GM10266 (cell line): ENCODE measurements at regions not wholly inside any gene's neighbourhood (a gene's known extent, or its start where the extent isn't known, plus 50 kb on each side); places are given as distances from the start of the nearest gene placed in this dataset.
A peak's percentile ranks its signal among the peaks of the same experiment; 100 is the strongest.

Experiments
- DNase-seq: peaks from one replicate; pipeline ENCODE4 v3.0.0; 2012; ENCODE audit errors: extremely low spot score
- TF ChIP-seq, protein P1 (sequence below): IDR thresholded peaks from 2 replicates; pipeline ENCODE4 v1.5.1; 2012; ENCODE audit warnings: mild to moderate bottlenecking, low read depth; ENCODE audit not compliant: control insufficient read depth, insufficient read depth; ENCODE audit errors: missing control alignments

- TF ChIP-seq, protein P1, sequence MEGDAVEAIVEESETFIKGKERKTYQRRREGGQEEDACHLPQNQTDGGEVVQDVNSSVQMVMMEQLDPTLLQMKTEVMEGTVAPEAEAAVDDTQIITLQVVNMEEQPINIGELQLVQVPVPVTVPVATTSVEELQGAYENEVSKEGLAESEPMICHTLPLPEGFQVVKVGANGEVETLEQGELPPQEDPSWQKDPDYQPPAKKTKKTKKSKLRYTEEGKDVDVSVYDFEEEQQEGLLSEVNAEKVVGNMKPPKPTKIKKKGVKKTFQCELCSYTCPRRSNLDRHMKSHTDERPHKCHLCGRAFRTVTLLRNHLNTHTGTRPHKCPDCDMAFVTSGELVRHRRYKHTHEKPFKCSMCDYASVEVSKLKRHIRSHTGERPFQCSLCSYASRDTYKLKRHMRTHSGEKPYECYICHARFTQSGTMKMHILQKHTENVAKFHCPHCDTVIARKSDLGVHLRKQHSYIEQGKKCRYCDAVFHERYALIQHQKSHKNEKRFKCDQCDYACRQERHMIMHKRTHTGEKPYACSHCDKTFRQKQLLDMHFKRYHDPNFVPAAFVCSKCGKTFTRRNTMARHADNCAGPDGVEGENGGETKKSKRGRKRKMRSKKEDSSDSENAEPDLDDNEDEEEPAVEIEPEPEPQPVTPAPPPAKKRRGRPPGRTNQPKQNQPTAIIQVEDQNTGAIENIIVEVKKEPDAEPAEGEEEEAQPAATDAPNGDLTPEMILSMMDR, result no peak
- DNase-seq, result no peak
Observed at GRCh38 chr4:20532871-20533870, 167.1 kb upstream of the PACRGL start.

GRCh38 chr4:20538905-20539304 is 161.4 kb upstream of the PACRGL start:
- no peak for DNase-seq
- TF ChIP-seq, protein P1, result no peak

DNA sequence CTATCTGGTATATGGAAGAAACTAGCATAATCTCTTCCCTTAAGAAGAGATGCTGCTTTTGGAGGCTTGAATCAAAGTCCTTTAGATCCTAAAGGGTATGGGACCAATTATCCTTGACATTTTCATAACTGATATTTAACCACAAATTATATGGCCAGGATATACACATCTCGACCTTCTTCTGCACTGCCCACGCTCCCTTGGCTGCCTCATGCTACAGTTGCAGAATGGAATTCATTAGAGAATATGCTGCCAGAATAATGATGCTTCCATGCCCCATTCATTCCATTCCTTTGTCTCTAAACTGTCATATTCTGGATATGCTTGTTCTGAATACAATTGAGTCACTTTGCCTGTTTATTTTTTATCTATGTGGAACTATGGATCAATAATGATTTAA is 157.1 kb upstream of the PACRGL start:
- TF ChIP-seq, protein P1, result no peak
- DNase-seq, result no peak

- TF ChIP-seq, protein P1, result peak; percentile 14
- DNase-seq, result no peak
Observed at GRCh38 chr4:20544645-20545044, 155.6 kb upstream of the PACRGL start.

GRCh38 chr4:20552004-20552403 is 148.3 kb upstream of the PACRGL start:
- TF ChIP-seq, protein P1, result no peak
- no peak for DNase-seq

DNA sequence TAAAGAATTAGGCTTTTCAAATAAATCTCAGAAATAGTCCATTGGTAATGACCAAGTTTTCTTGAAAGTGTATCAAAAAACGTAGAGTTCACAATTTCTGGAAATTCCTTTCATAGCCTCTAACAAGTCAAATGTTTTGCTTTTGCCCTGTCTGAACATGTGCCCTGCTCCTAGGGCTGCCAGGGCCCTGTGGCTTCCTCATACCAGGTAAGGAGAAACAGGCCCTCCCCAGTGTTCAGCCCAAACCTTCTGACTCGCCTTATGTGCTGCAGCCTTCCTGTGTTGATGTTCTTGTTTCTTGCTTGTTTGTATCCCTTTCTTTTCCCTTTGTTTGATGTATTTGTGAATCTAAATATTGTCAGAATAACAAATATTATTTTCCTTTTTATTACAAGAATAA is 146.1 kb upstream of the PACRGL start:
- TF ChIP-seq, protein P1, result no peak
- DNase-seq, result no peak

- no peak for DNase-seq
- TF ChIP-seq, protein P1, result no peak
Observed at GRCh38 chr4:20565075-20565721, 135.1 kb upstream of the PACRGL start.
